ENCODE measurements at regions not wholly inside any gene's neighbourhood (a gene's known extent, or its start where the extent isn't known, plus 50 kb on each side); places are given as distances from the start of the nearest gene placed in this dataset.

DNA sequence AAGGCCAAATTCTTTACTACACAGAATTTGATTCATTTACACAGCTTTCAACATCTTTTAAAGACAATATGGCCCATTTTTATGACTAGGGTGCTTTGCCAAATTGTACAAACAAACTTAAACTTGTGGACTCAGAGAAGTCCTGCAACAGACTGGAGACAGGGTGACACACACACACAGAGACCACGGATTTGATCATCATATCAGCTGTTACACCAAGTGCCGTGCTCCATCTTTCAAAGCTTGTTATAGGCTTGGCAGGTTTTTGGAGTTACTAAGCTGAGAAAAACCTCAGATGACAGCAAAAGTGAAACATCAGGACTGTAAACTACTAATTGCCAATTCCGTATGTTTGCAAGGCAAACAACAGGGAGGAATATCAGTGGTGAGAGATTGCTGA is 811.7 kb downstream of the GALC start:
- H3K27me3 ChIP-seq (ENCODE audit: control insufficient read depth in 1 of 2, insufficient read depth in 2 of 2, low read length in 2 of 2) = no peaks in the 10 kb centered on the region
- no peak overlapping the region for H3K4me3 ChIP-seq (replicated peaks in 1 of 3; ENCODE audit: insufficient read depth in 1 of 3, low read depth in 2 of 3, low read length in 3 of 3)
- intact Hi-C loops (cut with micrococcal nuclease; ENCODE audit: unreplicated experiment) = no loop called here
- CTCF ChIA-PET (ENCODE audit: low intra/inter-chr PET ratio, low total read pairs) = no interaction called here
- no TSS peak for BruUV-seq (replicated peaks)
- in situ Hi-C loops (cut with HindIII; ENCODE audit: extremely low pct_ligation_motif_present, low pct_unique_long_range_greater_than_20kb) = no loop called here
- no peak for ATAC-seq
- POLR2A ChIA-PET = no interaction called here
- no peak for FAIRE-seq
- no peaks in the 10 kb centered on the region for H3K4me1 ChIP-seq (ENCODE audit: insufficient read depth, low read length)
- H3K9me3 ChIP-seq (ENCODE audit: low read length) = no peaks in the 10 kb centered on the region
- TF ChIP-seq ZNF484 (CRISPR knock-in tag; IDR thresholded peaks at IDR 0.05; ENCODE audit: borderline replicate concordance, low read depth) (no peak), RARA (CRISPR knock-in tag; IDR thresholded peaks at IDR 0.05) (no peak), ZNF713 (CRISPR knock-in tag; IDR thresholded peaks at IDR 0.05) (no peak), SRF (IDR thresholded peaks at IDR 0.05; ENCODE audit: low read depth, low read length) (no peak), CHD2 (IDR thresholded peaks at IDR 0.05; ENCODE audit: low read depth, low read length) (no peak)
- TF ChIP-seq, protein P1, sequence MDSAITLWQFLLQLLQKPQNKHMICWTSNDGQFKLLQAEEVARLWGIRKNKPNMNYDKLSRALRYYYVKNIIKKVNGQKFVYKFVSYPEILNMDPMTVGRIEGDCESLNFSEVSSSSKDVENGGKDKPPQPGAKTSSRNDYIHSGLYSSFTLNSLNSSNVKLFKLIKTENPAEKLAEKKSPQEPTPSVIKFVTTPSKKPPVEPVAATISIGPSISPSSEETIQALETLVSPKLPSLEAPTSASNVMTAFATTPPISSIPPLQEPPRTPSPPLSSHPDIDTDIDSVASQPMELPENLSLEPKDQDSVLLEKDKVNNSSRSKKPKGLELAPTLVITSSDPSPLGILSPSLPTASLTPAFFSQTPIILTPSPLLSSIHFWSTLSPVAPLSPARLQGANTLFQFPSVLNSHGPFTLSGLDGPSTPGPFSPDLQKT (CRISPR knock-in tag; IDR thresholded peaks at IDR 0.05; ENCODE audit: borderline replicate concordance) = no peak
- no peak overlapping the region for H2AFZ ChIP-seq (ENCODE audit: low read length)
- WGBS (ENCODE audit: low lambda C conversion rate) = 0% methylated on average over 3 of the region's 3 CpGs
- no peak overlapping the region for H3K4me2 ChIP-seq (ENCODE audit: low read depth, low read length)
- no peak overlapping the region for H3K27ac ChIP-seq (ENCODE audit: extremely low read length, insufficient read depth, low read length)
- H4K20me1 ChIP-seq (ENCODE audit: insufficient read depth, low read length) = no peaks in the 10 kb centered on the region
- H3K36me3 ChIP-seq (replicated peaks in 1 of 2; ENCODE audit: control insufficient read depth in 1 of 2, insufficient read depth in 2 of 2, low read length in 2 of 2) = no peaks in the 10 kb centered on the region
- H3K9ac ChIP-seq (ENCODE audit: insufficient read depth, low read depth, low read length) = no peak overlapping the region
- H3K79me2 ChIP-seq (ENCODE audit: insufficient read depth, low read length) = no peaks in the 10 kb centered on the region
- DNase-seq (ENCODE audit: low spot score) = no peak

DNA sequence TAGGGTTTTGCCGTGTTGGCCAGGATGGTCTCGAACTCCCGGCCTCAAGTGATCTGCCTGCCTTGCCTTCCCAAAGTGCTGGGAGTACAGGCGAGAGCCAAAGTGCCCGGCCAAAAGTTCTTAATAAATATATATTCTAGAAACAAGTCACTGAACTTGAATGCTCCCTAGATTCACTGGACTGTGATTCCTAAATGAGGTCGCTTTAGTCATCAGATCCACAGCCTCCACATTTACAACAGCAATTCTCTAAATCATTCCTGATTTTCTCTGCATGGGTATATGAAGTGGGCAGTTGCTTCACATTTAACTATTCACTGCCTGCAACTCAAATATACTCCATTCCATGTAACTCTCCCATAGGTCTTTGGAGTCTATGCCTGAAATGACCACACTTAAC is 813.0 kb downstream of the GALC start:
- H3K9me3 ChIP-seq (ENCODE audit: low read length) = no peaks in the 10 kb centered on the region
- no peaks in the 10 kb centered on the region for H3K27me3 ChIP-seq (ENCODE audit: control insufficient read depth in 1 of 2, insufficient read depth in 2 of 2, low read length in 2 of 2)
- no peak overlapping the region for H3K9ac ChIP-seq (ENCODE audit: insufficient read depth, low read depth, low read length)
- intact Hi-C loops (cut with micrococcal nuclease; ENCODE audit: unreplicated experiment) (no loop called here), in situ Hi-C loops (cut with HindIII; ENCODE audit: extremely low pct_ligation_motif_present, low pct_unique_long_range_greater_than_20kb) (no loop called here)
- ChIA-PET POLR2A (no interaction called here), CTCF (ENCODE audit: low intra/inter-chr PET ratio, low total read pairs) (no interaction called here)
- no peak overlapping the region for H2AFZ ChIP-seq (ENCODE audit: low read length)
- no peak overlapping the region for H3K4me3 ChIP-seq (replicated peaks in 1 of 3; ENCODE audit: insufficient read depth in 1 of 3, low read depth in 2 of 3, low read length in 3 of 3)
- DNase-seq (ENCODE audit: low spot score) (no peak), ATAC-seq (no peak), FAIRE-seq (no peak)
- BruUV-seq (replicated peaks) = no TSS peak
- H4K20me1 ChIP-seq (ENCODE audit: insufficient read depth, low read length) = no peaks in the 10 kb centered on the region
- no peaks in the 10 kb centered on the region for H3K36me3 ChIP-seq (replicated peaks in 1 of 2; ENCODE audit: control insufficient read depth in 1 of 2, insufficient read depth in 2 of 2, low read length in 2 of 2)
- WGBS (ENCODE audit: low lambda C conversion rate) = 18% methylated on average over 6 of the region's 6 CpGs
- H3K4me1 ChIP-seq (ENCODE audit: insufficient read depth, low read length) = no peaks in the 10 kb centered on the region
- H3K4me2 ChIP-seq (ENCODE audit: low read depth, low read length) = no peak overlapping the region
- no peaks in the 10 kb centered on the region for H3K79me2 ChIP-seq (ENCODE audit: insufficient read depth, low read length)
- TF ChIP-seq, protein P2, sequence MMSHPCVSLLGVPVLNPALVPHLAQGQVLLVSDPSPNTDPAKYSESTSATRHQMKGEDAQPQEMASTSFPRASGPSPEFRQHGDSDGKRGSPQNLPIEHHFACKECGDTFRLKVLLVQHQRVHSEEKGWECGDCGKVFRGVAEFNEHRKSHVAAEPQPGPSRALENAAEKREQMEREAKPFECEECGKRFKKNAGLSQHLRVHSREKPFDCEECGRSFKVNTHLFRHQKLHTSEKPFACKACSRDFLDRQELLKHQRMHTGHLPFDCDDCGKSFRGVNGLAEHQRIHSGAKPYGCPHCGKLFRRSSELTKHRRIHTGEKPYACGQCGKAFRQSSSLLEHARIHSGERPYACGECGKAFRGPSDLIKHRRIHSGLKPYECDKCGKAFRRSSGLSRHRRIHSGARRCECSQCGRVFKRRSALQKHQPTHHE (CRISPR knock-in tag; IDR thresholded peaks at IDR 0.05; ENCODE audit: borderline replicate concordance) = no peak
- TF ChIP-seq ZBTB7B (CRISPR knock-in tag; IDR thresholded peaks at IDR 0.05) (no peak), HNRNPH1 (optimal IDR thresholded peaks at IDR 0.05; ENCODE audit: low read depth, low read length) (no peak), GATAD2A (CRISPR knock-in tag; IDR thresholded peaks at IDR 0.05) (no peak), FOXJ3 (CRISPR knock-in tag; IDR thresholded peaks at IDR 0.05; ENCODE audit: borderline replicate concordance) (no peak), GATA4 (IDR thresholded peaks at IDR 0.05; ENCODE audit: borderline replicate concordance, low read depth) (no peak), ZNF230 (CRISPR knock-in tag; IDR thresholded peaks at IDR 0.05) (no peak), RELA (CRISPR knock-in tag; IDR thresholded peaks at IDR 0.05) (no peak)
- H3K27ac ChIP-seq (ENCODE audit: extremely low read length, insufficient read depth, low read length) = no peak overlapping the region
